ENCODE measurements at regions not wholly inside any gene's neighbourhood (a gene's known extent, or its start where the extent isn't known, plus 50 kb on each side); places are given as distances from the start of the nearest gene placed in this dataset.

DNA sequence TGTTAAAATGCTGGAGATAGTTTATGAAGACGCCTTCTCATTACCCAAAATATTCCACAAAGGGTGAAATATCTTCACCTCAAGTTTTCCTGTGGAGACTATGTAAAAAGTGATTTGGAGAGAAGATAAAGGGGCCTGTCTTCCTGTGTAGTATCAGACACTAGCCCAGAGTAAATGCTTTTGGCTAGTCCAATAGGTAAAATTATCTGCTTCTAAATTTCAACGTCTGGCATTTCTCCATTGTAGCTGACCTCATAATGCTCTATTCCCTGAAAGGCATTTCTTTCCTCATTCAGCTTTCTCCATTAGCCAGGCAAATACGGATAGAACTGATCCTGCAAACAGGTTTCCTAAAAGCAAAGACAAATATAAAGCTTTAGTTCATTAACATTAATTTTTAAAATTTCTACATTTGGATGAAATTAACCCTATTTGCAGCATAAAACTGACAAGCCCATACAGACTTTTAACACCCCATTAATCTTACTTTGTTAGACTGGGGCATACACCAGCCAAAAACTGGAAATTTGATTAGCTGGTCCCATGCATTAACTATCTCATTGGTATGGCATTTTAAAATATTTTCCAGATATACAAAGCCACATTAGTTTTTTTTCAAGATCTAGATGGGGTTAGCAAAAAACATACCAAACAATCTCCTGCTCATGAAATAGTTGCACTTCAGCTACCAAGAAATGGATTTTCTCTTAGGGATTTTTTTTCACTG, 548.8 kb downstream of the EFNA5 start:
- H3K27ac ChIP-seq (ENCODE audit: low read length in 2 of 2): no peak overlapping the region
- Mint-ChIP-seq H3K27me3 (no peaks in the 10 kb centered on the region), H3K4me3 (no peak overlapping the region), H3K27ac (no peak overlapping the region), H3K4me1 (no peaks in the 10 kb centered on the region), H3K9me3 (ENCODE audit: insufficient read depth) (no peaks in the 10 kb centered on the region)
- TF ChIP-seq, protein P1, sequence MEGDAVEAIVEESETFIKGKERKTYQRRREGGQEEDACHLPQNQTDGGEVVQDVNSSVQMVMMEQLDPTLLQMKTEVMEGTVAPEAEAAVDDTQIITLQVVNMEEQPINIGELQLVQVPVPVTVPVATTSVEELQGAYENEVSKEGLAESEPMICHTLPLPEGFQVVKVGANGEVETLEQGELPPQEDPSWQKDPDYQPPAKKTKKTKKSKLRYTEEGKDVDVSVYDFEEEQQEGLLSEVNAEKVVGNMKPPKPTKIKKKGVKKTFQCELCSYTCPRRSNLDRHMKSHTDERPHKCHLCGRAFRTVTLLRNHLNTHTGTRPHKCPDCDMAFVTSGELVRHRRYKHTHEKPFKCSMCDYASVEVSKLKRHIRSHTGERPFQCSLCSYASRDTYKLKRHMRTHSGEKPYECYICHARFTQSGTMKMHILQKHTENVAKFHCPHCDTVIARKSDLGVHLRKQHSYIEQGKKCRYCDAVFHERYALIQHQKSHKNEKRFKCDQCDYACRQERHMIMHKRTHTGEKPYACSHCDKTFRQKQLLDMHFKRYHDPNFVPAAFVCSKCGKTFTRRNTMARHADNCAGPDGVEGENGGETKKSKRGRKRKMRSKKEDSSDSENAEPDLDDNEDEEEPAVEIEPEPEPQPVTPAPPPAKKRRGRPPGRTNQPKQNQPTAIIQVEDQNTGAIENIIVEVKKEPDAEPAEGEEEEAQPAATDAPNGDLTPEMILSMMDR (IDR thresholded peaks at IDR 0.05): no peak
- no peak for TF ChIP-seq EZH2 (IDR thresholded peaks at IDR 0.05; ENCODE audit: borderline replicate concordance, insufficient read depth, low read depth, low read length, poor library complexity, severe bottlenecking)
- DNase-seq (no peak), ATAC-seq (ENCODE audit: low read depth) (no peak)
- H3K79me2 ChIP-seq (ENCODE audit: control insufficient read depth, insufficient read depth, low read length): no peaks in the 10 kb centered on the region
- no peaks in the 10 kb centered on the region for H4K20me1 ChIP-seq (ENCODE audit: control insufficient read depth, insufficient read depth, low read length, poor library complexity, severe bottlenecking)
- no peak overlapping the region for H3K9ac ChIP-seq (ENCODE audit: low read length)
- H3K36me3 ChIP-seq (replicated peaks in 1 of 2; ENCODE audit: control extremely low read depth in 1 of 2, control insufficient read depth in 1 of 2, extremely low read depth in 1 of 2, insufficient read depth in 2 of 2, low read length in 1 of 2): no peaks in the 10 kb centered on the region
- CTCF ChIA-PET: no interaction called here
- H3K4me1 ChIP-seq (ENCODE audit: control insufficient read depth in 2 of 2, insufficient read depth in 2 of 2, low read length in 2 of 2): no peaks in the 10 kb centered on the region
- WGBS (ENCODE audit: insufficient coverage): 80% methylated on average over 1 of the region's 3 CpGs
- intact Hi-C loops (cut with micrococcal nuclease): no loop called here
- H3K27me3 ChIP-seq (replicated peaks in 1 of 4; ENCODE audit: control extremely low read depth in 1 of 4, control insufficient read depth in 3 of 4, insufficient read depth in 4 of 4, low read length in 3 of 4): no peaks in the 10 kb centered on the region
- POLR2A ChIA-PET: no interaction called here
- H2AFZ ChIP-seq (ENCODE audit: insufficient read depth, low read depth, low read length, poor library complexity, severe bottlenecking): no peak overlapping the region
- H3K4me2 ChIP-seq (replicated peaks; ENCODE audit: low read depth, low read length, poor library complexity, severe bottlenecking): no peak overlapping the region
- no peaks in the 10 kb centered on the region for H3K9me3 ChIP-seq (ENCODE audit: control extremely low read depth in 1 of 3, control insufficient read depth in 2 of 3, insufficient read depth in 1 of 3, low read length in 2 of 3)
- no peak overlapping the region for H3K4me3 ChIP-seq (ENCODE audit: control extremely low read depth in 1 of 5, extremely low read depth in 1 of 5, insufficient read depth in 1 of 5, low read depth in 2 of 5, low read length in 4 of 5)

DNA sequence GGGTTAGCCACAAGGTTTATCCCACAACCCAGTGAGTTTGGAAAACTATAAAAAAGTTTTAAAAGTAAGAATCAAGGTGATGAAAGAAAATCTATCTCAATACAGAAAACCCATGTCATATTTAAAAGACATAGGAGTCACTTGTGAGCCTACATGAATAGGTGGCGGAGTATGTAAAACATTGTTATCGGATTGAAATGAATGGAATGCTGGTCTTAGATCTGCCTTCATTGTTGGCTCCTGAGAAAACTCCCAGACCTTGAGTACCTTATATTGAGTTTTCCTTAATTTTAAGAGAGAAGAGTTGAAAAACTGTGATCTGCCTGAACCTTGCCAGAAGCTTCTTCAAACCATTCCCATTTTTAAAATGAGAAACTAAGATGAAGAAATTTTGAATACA, 551.1 kb downstream of the EFNA5 start:
- no peak overlapping the region for H3K27ac Mint-ChIP-seq
- no peak for TF ChIP-seq EZH2 (IDR thresholded peaks at IDR 0.05; ENCODE audit: borderline replicate concordance, insufficient read depth, low read depth, low read length, poor library complexity, severe bottlenecking)
- TF ChIP-seq, protein P1 (IDR thresholded peaks at IDR 0.05): no peak

More for the DNA sequence above, 551.1 kb downstream of the EFNA5 start:
- H3K27me3 ChIP-seq (replicated peaks in 1 of 4; ENCODE audit: control extremely low read depth in 1 of 4, control insufficient read depth in 3 of 4, insufficient read depth in 4 of 4, low read length in 3 of 4): no peaks in the 10 kb centered on the region
- H4K20me1 ChIP-seq (ENCODE audit: control insufficient read depth, insufficient read depth, low read length, poor library complexity, severe bottlenecking): no peaks in the 10 kb centered on the region
- ATAC-seq (ENCODE audit: low read depth) (no peak), DNase-seq (no peak)
- no peaks in the 10 kb centered on the region for H3K4me1 ChIP-seq (ENCODE audit: control insufficient read depth in 2 of 2, insufficient read depth in 2 of 2, low read length in 2 of 2)
- no peak overlapping the region for H3K9ac ChIP-seq (ENCODE audit: low read length)
- intact Hi-C loops (cut with micrococcal nuclease): no loop called here
- H2AFZ ChIP-seq (ENCODE audit: insufficient read depth, low read depth, low read length, poor library complexity, severe bottlenecking): no peak overlapping the region
- no peak overlapping the region for H3K4me3 ChIP-seq (ENCODE audit: control extremely low read depth in 1 of 5, extremely low read depth in 1 of 5, insufficient read depth in 1 of 5, low read depth in 2 of 5, low read length in 4 of 5)
- H3K79me2 ChIP-seq (ENCODE audit: control insufficient read depth, insufficient read depth, low read length): no peaks in the 10 kb centered on the region
- H3K4me3 Mint-ChIP-seq: no peak overlapping the region
- CTCF ChIA-PET: no interaction called here
- no peaks in the 10 kb centered on the region for H3K36me3 ChIP-seq (replicated peaks in 1 of 2; ENCODE audit: control extremely low read depth in 1 of 2, control insufficient read depth in 1 of 2, extremely low read depth in 1 of 2, insufficient read depth in 2 of 2, low read length in 1 of 2)
- no peaks in the 10 kb centered on the region for H3K4me1 Mint-ChIP-seq
- no peaks in the 10 kb centered on the region for H3K27me3 Mint-ChIP-seq
- no peak overlapping the region for H3K4me2 ChIP-seq (replicated peaks; ENCODE audit: low read depth, low read length, poor library complexity, severe bottlenecking)
- POLR2A ChIA-PET: no interaction called here
- WGBS (ENCODE audit: insufficient coverage): no CpG with 5 or more reads among the region's 2 CpGs
- no peaks in the 10 kb centered on the region for H3K9me3 ChIP-seq (ENCODE audit: control extremely low read depth in 1 of 3, control insufficient read depth in 2 of 3, insufficient read depth in 1 of 3, low read length in 2 of 3)
- no peak overlapping the region for H3K27ac ChIP-seq (ENCODE audit: low read length in 2 of 2)
- H3K9me3 Mint-ChIP-seq (ENCODE audit: insufficient read depth): no peaks in the 10 kb centered on the region
